Endothelial cell of umbilical vein (primary cell): ENCODE measurements at regions not wholly inside any gene's neighbourhood (a gene's known extent, or its start where the extent isn't known, plus 50 kb on each side); places are given as distances from the start of the nearest gene placed in this dataset.

ENCODE experiments used
- BruUV-seq: library from RNA; stranded (reverse); fragments of 400-500 nt; replicated peaks from 2 replicates; lab custom pipeline; 2021; lab: Mats Ljungman, UMichigan
- CTCF ChIA-PET: fragments of 300-600, 350-600 bp; sonication (Branson Sonifier 250); formaldehyde crosslinking; loops from one replicate; lab custom pipeline; 2021; ENCODE audit warnings: antibody characterized with exemption, inconsistent platforms; lab: Charles Lee
- POLR2A ChIA-PET: fragments of 300-600, 350-600 bp; sonication (Branson Sonifier 250); formaldehyde crosslinking; loops from one replicate; lab custom pipeline; 2021; ENCODE audit warnings: antibody characterized with exemption, inconsistent platforms; lab: Charles Lee
- DNase-seq: peaks from one replicate; pipeline ENCODE4 v3.0.0-alpha.2; 2011; ENCODE audit warnings: low read depth, low spot score
- FAIRE-seq: peaks from 2 replicates; lab custom pipeline; 2011; peaks lifted over from hg19 to GRCh38; lab: Jason Lieb, UNC
- H2AFZ ChIP-seq: 2 replicates; pipeline ENCODE4 v1.6.0; 2012; ENCODE audit warnings: low read depth, low read length, control low read depth, inconsistent platforms
- H3K27ac ChIP-seq: 2 replicates; pipeline ENCODE4 v1.5.1; 2011; ENCODE audit warnings: low read depth, mild to moderate bottlenecking, control low read depth, low read length, moderate library complexity; ENCODE audit not compliant: insufficient read depth
- H3K27me3 ChIP-seq, 2 experiments: 2 replicates each; pipeline versions ENCODE4 v1.6.0 to v1.6.1; 2011; ENCODE audit warnings: low read length in 2 of 2, mixed read lengths in 1 of 2; ENCODE audit not compliant: control insufficient read depth in 2 of 2, insufficient read depth in 2 of 2
- H3K36me3 ChIP-seq, 2 experiments: 2 replicates in 1 of 2; 3 replicates in 1 of 2; pipeline ENCODE4 v1.5.1; 2011; ENCODE audit warnings: low read length in 2 of 2, mild to moderate bottlenecking in 1 of 2, moderate library complexity in 1 of 2; ENCODE audit not compliant: control insufficient read depth in 2 of 2, insufficient read depth in 2 of 2; ENCODE audit errors: extremely low read depth in 1 of 2
- H3K4me1 ChIP-seq: 3 replicates; pipeline ENCODE4 v1.5.1; 2011; ENCODE audit warnings: mild to moderate bottlenecking, low read length; ENCODE audit not compliant: control insufficient read depth, insufficient read depth; ENCODE audit errors: extremely low read depth
- H3K4me2 ChIP-seq: 2 replicates; pipeline ENCODE4 v1.6.1; 2011; ENCODE audit warnings: low read length, control low read depth, mixed read lengths; ENCODE audit not compliant: insufficient read depth
- H3K4me3 ChIP-seq, 3 experiments: fragments of 200-600 bp in 1 of 3; sonication (generic), shearing (Covaris generic) in 1 of 3; replicated peaks in 1 of 3; 2 replicates each; pipeline ENCODE4 v1.5.1; 2011 to 2016; ENCODE audit warnings: control low read depth in 3 of 3, low read length in 3 of 3, mild to moderate bottlenecking in 2 of 3, inconsistent platforms in 1 of 3, low read depth in 1 of 3, moderate library complexity in 1 of 3; ENCODE audit not compliant: insufficient read depth in 1 of 3
- H3K79me2 ChIP-seq: 2 replicates; pipeline ENCODE4 v1.6.0; 2012; ENCODE audit warnings: low read length, inconsistent platforms; ENCODE audit not compliant: control insufficient read depth, insufficient read depth
- H3K9ac ChIP-seq: replicated peaks from 2 replicates; pipeline ENCODE3; 2011; ENCODE audit warnings: low read length, control low read depth; ENCODE audit not compliant: insufficient read depth; ENCODE audit errors: extremely low read depth
- H3K9me1 ChIP-seq: replicated peaks from 3 replicates; pipeline ENCODE4 v1.6.0; 2011; ENCODE audit warnings: mild to moderate bottlenecking, low read length; ENCODE audit not compliant: control insufficient read depth, insufficient read depth; ENCODE audit errors: extremely low read depth
- H3K9me3 ChIP-seq: replicated peaks from 2 replicates; pipeline ENCODE4 v1.5.1; 2012; ENCODE audit warnings: low read length, inconsistent platforms; ENCODE audit not compliant: control insufficient read depth, insufficient read depth
- H4K20me1 ChIP-seq: replicated peaks from 2 replicates; pipeline ENCODE3; 2011; ENCODE audit warnings: mild to moderate bottlenecking, low read length; ENCODE audit not compliant: control insufficient read depth, insufficient read depth; ENCODE audit errors: extremely low read depth
- CTCF ChIP-seq, 2 donors: IDR thresholded peaks; 1 replicate in 1 of 2; 2 replicates in 1 of 2; pipeline ENCODE4 v1.5.1; 2011; ENCODE audit warnings: low read length in 2 of 2, mild to moderate bottlenecking in 2 of 2, moderate library complexity in 2 of 2, control low read depth in 1 of 2, inconsistent platforms in 1 of 2, low read depth in 1 of 2; ENCODE audit not compliant: insufficient read depth in 1 of 2; ENCODE audit errors: extremely low read depth in 1 of 2
- EZH2 ChIP-seq: IDR thresholded peaks from 2 replicates; pipeline ENCODE4 v1.6.1; 2012; ENCODE audit warnings: borderline replicate concordance, low read depth, mild to moderate bottlenecking, moderate library complexity, low read length, inconsistent platforms; ENCODE audit not compliant: severe bottlenecking
- FOS ChIP-seq: IDR thresholded peaks from 2 replicates; pipeline ENCODE4 v1.6.1; 2011; ENCODE audit warnings: mild to moderate bottlenecking, low read length, moderate library complexity, borderline replicate concordance; ENCODE audit not compliant: insufficient read depth
- GATA2 ChIP-seq: IDR thresholded peaks from 2 replicates; pipeline ENCODE4 v1.7.0; 2011; ENCODE audit warnings: low read depth, mild to moderate bottlenecking, moderate library complexity, mixed read lengths, low read length; ENCODE audit not compliant: insufficient read length, insufficient read depth
- JUN ChIP-seq: IDR thresholded peaks from 2 replicates; pipeline ENCODE4 v1.6.1; 2011; ENCODE audit warnings: borderline replicate concordance, low read depth; ENCODE audit not compliant: insufficient read length, insufficient read depth
- MAX ChIP-seq: IDR thresholded peaks from 2 replicates; pipeline ENCODE4 v1.6.1; 2011; ENCODE audit not compliant: insufficient read depth, insufficient read length
- MYC ChIP-seq: IDR thresholded peaks from one replicate; pipeline ENCODE4 v1.6.1; 2011; ENCODE audit warnings: mild to moderate bottlenecking, low read depth, low read length
- POLR2A ChIP-seq: IDR thresholded peaks from 2 replicates; pipeline ENCODE4 v1.6.1; 2012; ENCODE audit warnings: low read depth, mild to moderate bottlenecking, control low read depth, low read length
- POLR2AphosphoS5 ChIP-seq: IDR thresholded peaks from 2 replicates; pipeline ENCODE4 v1.6.1; 2012; ENCODE audit warnings: low read depth, mild to moderate bottlenecking, control low read depth, low read length, moderate library complexity; ENCODE audit not compliant: insufficient read depth
- dilution Hi-C: fragments of 300-500 bp; cut with MboI; formaldehyde crosslinking; loops from one replicate; pipeline ENCODE4 v1.15.0; 2019; ENCODE audit warnings: low sequenced_read_pairs; ENCODE audit not compliant: extremely low pct_ligation_motif_present
- intact Hi-C: fragments of 100-400 bp; cut with micrococcal nuclease; formaldehyde crosslinking; loops from one replicate; pipeline ENCODE4 v1.10.0; 2022

- no peak for TF ChIP-seq MYC
- ChIA-PET CTCF (interaction anchor here (1.0 to 1.8 kb wide), 5 partner anchors 20 to 64 kb away, joined by 3 to 6 read pairs (median 3); no protein-coding TSS in a partner anchor), POLR2A (interaction anchor here (1.4 kb wide), 1 partner anchor 158 kb away, joined by 5 read pairs; no protein-coding TSS in a partner anchor)
- no peak for FAIRE-seq
- Histone ChIP-seq H4K20me1 (no peaks in the 10 kb centered on the region), H3K4me2 (peak overlapping the region; percentile 46), H3K27ac (peak overlapping the region; percentile 98), H3K9ac (peak overlapping the region; percentile 98), H3K4me1 (peaks cover 42% of the 10 kb centered on the region), H3K9me3 (no peaks in the 10 kb centered on the region), H3K9me1 (no peaks in the 10 kb centered on the region), H3K36me3 (no peaks in the 10 kb centered on the region), H3K79me2 (peaks cover 8% of the 10 kb centered on the region), H3K4me3 (no peak overlapping the region), H3K27me3 (no peaks in the 10 kb centered on the region), H2AFZ (no peak overlapping the region)
- intact Hi-C loops (loop anchor here (2.0 kb wide), 1 partner anchor 17 kb away; no protein-coding TSS in a partner anchor), dilution Hi-C loops (no loop called here)
- BruUV-seq, result no TSS peak
- DNase-seq, result no peak
Measured at GRCh38 chr2:215851696-215852095, 161.7 kb downstream of the MREG start.

- Histone ChIP-seq H3K9ac (peak overlapping the region; percentile 98), H3K4me2 (peak overlapping the region; percentile 60), H3K4me3 (no peak overlapping the region), H3K27ac (peak overlapping the region; percentile 98), H3K27me3 (no peaks in the 10 kb centered on the region), H3K9me3 (no peaks in the 10 kb centered on the region), H3K36me3 (no peaks in the 10 kb centered on the region), H3K4me1 (peaks cover 48% of the 10 kb centered on the region), H2AFZ (no peak overlapping the region), H4K20me1 (no peaks in the 10 kb centered on the region), H3K9me1 (no peaks in the 10 kb centered on the region), H3K79me2 (peaks cover 14% of the 10 kb centered on the region)
- BruUV-seq, result no TSS peak
- CTCF ChIA-PET, result interaction anchor here (0.8 to 1.8 kb wide), 8 partner anchors 10 to 64 kb away, joined by 3 to 6 read pairs (median 3); no protein-coding TSS in a partner anchor
- TF ChIP-seq POLR2A, result peak; percentile 31
- TF ChIP-seq MYC, result no peak
- no peak for TF ChIP-seq CTCF (IDR thresholded peaks at IDR 0.05; ENCODE audit: extremely low read depth in 1 of 2, insufficient read depth in 1 of 2, low read depth in 1 of 2, low read length in 2 of 2)
- TF ChIP-seq FOS, result peak; percentile 71
- TF ChIP-seq GATA2, result no peak
- TF ChIP-seq EZH2, result no peak
- peak; percentile 93 for TF ChIP-seq JUN
- no peak for TF ChIP-seq MAX
- TF ChIP-seq POLR2AphosphoS5, result no peak
- intact Hi-C loops, result loop anchor here (2.0 kb wide), 1 partner anchor 18 kb away; no protein-coding TSS in a partner anchor
- DNase-seq (peak; percentile 92), FAIRE-seq (peak; percentile 91)
- POLR2A ChIA-PET, result interaction anchor here (0.6 to 1.4 kb wide), 4 partner anchors 24 to 427 kb away, joined by 3 to 5 read pairs (median 3); no protein-coding TSS in a partner anchor
- dilution Hi-C loops, result no loop called here
Measured at GRCh38 chr2:215851082-215851481, 162.3 kb downstream of the MREG start.
